PC-9 (cell line): ENCODE measurements at regions not wholly inside any gene's neighbourhood (a gene's known extent, or its start where the extent isn't known, plus 50 kb on each side); places are given as distances from the start of the nearest gene placed in this dataset.

Experiments used
- BruUV-seq: library from RNA; stranded (reverse); fragments of 400-500 nt; replicated peaks from 2 replicates; lab custom pipeline; 2021; lab: Mats Ljungman, UMichigan
- CTCF ChIA-PET: fragments of 300-600 bp; sonication (Branson Sonifier 250); formaldehyde crosslinking; loops from one replicate; lab custom pipeline; 2022; ENCODE audit warnings: antibody characterized with exemption; lab: Charles Lee
- POLR2A ChIA-PET: fragments of 300-600 bp; sonication (Branson Sonifier 250); formaldehyde crosslinking; loops from one replicate; lab custom pipeline; 2022; ENCODE audit warnings: antibody characterized with exemption; ENCODE audit not compliant: unreplicated experiment; lab: Charles Lee
- DNase-seq, 2 experiments: peaks; one replicate each; pipeline versions ENCODE4 v3.0.0 to v3.0.0-alpha.2; 2015 to 2022; ENCODE audit warnings: mixed read lengths in 1 of 2
- H2AFZ ChIP-seq: fragments of 200-600 bp; sonication (generic); 2 replicates; pipeline ENCODE4 v1.8.1; 2017; ENCODE audit warnings: antibody characterized with exemption
- H3F3A ChIP-seq: fragments of 200-600 bp; sonication (generic); 2 replicates; pipeline ENCODE4 v1.8.1; 2017; ENCODE audit warnings: antibody characterized with exemption, mild to moderate bottlenecking, low read depth; ENCODE audit not compliant: insufficient read depth
- H3K27ac ChIP-seq: fragments of 200-600 bp; sonication (generic); 2 replicates; pipeline ENCODE4 v1.6.1; 2016; ENCODE audit warnings: mixed run types
- H3K27me3 ChIP-seq: fragments of 200-600 bp; sonication (generic); 2 replicates; pipeline ENCODE4 v1.6.1; 2016; ENCODE audit warnings: low read depth, mixed run types; ENCODE audit not compliant: insufficient read depth
- H3K36me3 ChIP-seq: fragments of 200-600 bp; sonication (generic); 2 replicates; pipeline ENCODE4 v1.6.1; 2016; ENCODE audit warnings: low read depth, mixed run types
- H3K4me1 ChIP-seq: fragments of 200-600 bp; sonication (generic); replicated peaks from 2 replicates; pipeline ENCODE4 v1.6.1; 2016; ENCODE audit warnings: mixed run types; ENCODE audit not compliant: insufficient read depth
- H3K4me2 ChIP-seq: fragments of 200-600 bp; sonication (generic); 2 replicates; pipeline ENCODE4 v1.6.1; 2017; ENCODE audit warnings: mixed run types
- H3K4me3 ChIP-seq: fragments of 200-600 bp; sonication (generic); 2 replicates; pipeline ENCODE4 v1.6.1; 2016; ENCODE audit warnings: mixed run types
- H3K79me2 ChIP-seq: fragments of 200-600 bp; sonication (generic); 2 replicates; pipeline ENCODE4 v1.6.1; 2017; ENCODE audit warnings: low read depth, mixed run types
- H3K9me2 ChIP-seq: fragments of 200-600 bp; sonication (generic); 2 replicates; pipeline ENCODE4 v1.8.1; 2017; ENCODE audit warnings: mild to moderate bottlenecking; ENCODE audit not compliant: insufficient read depth
- H3K9me3 ChIP-seq: fragments of 200-600 bp; sonication (generic); 2 replicates; pipeline ENCODE4 v1.8.1; 2016; ENCODE audit warnings: low read depth; ENCODE audit not compliant: insufficient read depth
- H4K20me1 ChIP-seq: fragments of 200-600 bp; sonication (generic); 2 replicates; pipeline ENCODE4 v1.8.1; 2017; ENCODE audit not compliant: insufficient read depth
- CTCF ChIP-seq: fragments of 200-600 bp; sonication (generic); conservative IDR thresholded peaks from 2 replicates; pipeline ENCODE4 v1.6.1; 2017; ENCODE audit warnings: mixed run types, antibody characterized with exemption, mild to moderate bottlenecking, moderate library complexity
- EZH2 ChIP-seq: fragments of 200-600 bp; sonication (generic); IDR thresholded peaks from 2 replicates; pipeline ENCODE4 v1.8.0; 2017; ENCODE audit warnings: antibody characterized with exemption, low read depth
- intact Hi-C: fragments of 100-400 bp; cut with micrococcal nuclease; formaldehyde crosslinking; loops from one replicate; pipeline ENCODE4 v1.10.0; 2022; ENCODE audit not compliant: unreplicated experiment

GRCh38 chr12:23230899-23231298, 605.9 kb downstream of the ETNK1 start:
- Histone ChIP-seq H3K27ac (no peak overlapping the region), H3K4me3 (no peak overlapping the region), H4K20me1 (no peaks in the 10 kb centered on the region), H3K9me2 (no peaks in the 10 kb centered on the region), H2AFZ (no peak overlapping the region), H3K79me2 (no peaks in the 10 kb centered on the region), H3K36me3 (no peaks in the 10 kb centered on the region), H3K27me3 (no peaks in the 10 kb centered on the region), H3K4me2 (no peak overlapping the region), H3F3A (no peaks in the 10 kb centered on the region), H3K4me1 (no peaks in the 10 kb centered on the region), H3K9me3 (no peaks in the 10 kb centered on the region)
- BruUV-seq, result no TSS peak
- no peak for TF ChIP-seq CTCF
- TF ChIP-seq EZH2, result no peak
- ChIA-PET CTCF (no interaction called here), POLR2A (no interaction called here)
- DNase-seq, result no peak
- intact Hi-C loops, result no loop called here

GRCh38 chr12:23236066-23236780, 611.3 kb downstream of the ETNK1 start:
- no peak for TF ChIP-seq EZH2
- no peak for TF ChIP-seq CTCF
- H3K27ac ChIP-seq, result no peak overlapping the region
- CTCF ChIA-PET, result no interaction called here
- H3K79me2 ChIP-seq, result no peaks in the 10 kb centered on the region
- no peaks in the 10 kb centered on the region for H3K9me2 ChIP-seq
- H3K27me3 ChIP-seq, result peaks cover 5% of the 10 kb centered on the region; the same call in 1 of the 2 replicates
- no peaks in the 10 kb centered on the region for H3F3A ChIP-seq
- no peaks in the 10 kb centered on the region for H3K9me3 ChIP-seq
- no peak overlapping the region for H2AFZ ChIP-seq
- POLR2A ChIA-PET, result no interaction called here
- H3K4me1 ChIP-seq, result no peaks in the 10 kb centered on the region
- no peak overlapping the region for H3K4me3 ChIP-seq
- intact Hi-C loops, result no loop called here
- H3K4me2 ChIP-seq, result no peak overlapping the region
- H4K20me1 ChIP-seq, result no peaks in the 10 kb centered on the region
- no TSS peak for BruUV-seq
- DNase-seq, result no peak
- H3K36me3 ChIP-seq, result no peaks in the 10 kb centered on the region

GRCh38 chr12:23236811-23237210, 611.8 kb downstream of the ETNK1 start:
- DNase-seq, result no peak
- no TSS peak for BruUV-seq
- H3F3A ChIP-seq, result no peaks in the 10 kb centered on the region

More at GRCh38 chr12:23236811-23237210, 611.8 kb downstream of the ETNK1 start:
- H3K27ac ChIP-seq, result no peak overlapping the region
- no peaks in the 10 kb centered on the region for H3K79me2 ChIP-seq
- no peaks in the 10 kb centered on the region for H3K36me3 ChIP-seq
- H3K9me3 ChIP-seq, result no peaks in the 10 kb centered on the region
- no peak overlapping the region for H2AFZ ChIP-seq
- intact Hi-C loops, result no loop called here
- H3K27me3 ChIP-seq, result peaks cover 5% of the 10 kb centered on the region; the same call in 1 of the 2 replicates
- no peaks in the 10 kb centered on the region for H3K4me1 ChIP-seq
- H3K9me2 ChIP-seq, result no peaks in the 10 kb centered on the region
- no peaks in the 10 kb centered on the region for H4K20me1 ChIP-seq
- no peak overlapping the region for H3K4me2 ChIP-seq
- H3K4me3 ChIP-seq, result no peak overlapping the region
- TF ChIP-seq CTCF (no peak), EZH2 (no peak)
- ChIA-PET POLR2A (no interaction called here), CTCF (no interaction called here)
